C4-2B (cell line): ENCODE measurements at regions not wholly inside any gene's neighbourhood (a gene's known extent, or its start where the extent isn't known, plus 50 kb on each side); places are given as distances from the start of the nearest gene placed in this dataset.

ENCODE experiments used
- ZFX ChIP-seq: fragments of 450-650 bp; IDR thresholded peaks from 2 replicates; pipeline ENCODE4 v1.6.1; 2017
- TF ChIP-seq, protein P1 (sequence below): fragments of 450-650 bp; conservative IDR thresholded peaks from 2 replicates; pipeline ENCODE4 v1.5.1; 2017; ENCODE audit warnings: mild to moderate bottlenecking

DNA sequence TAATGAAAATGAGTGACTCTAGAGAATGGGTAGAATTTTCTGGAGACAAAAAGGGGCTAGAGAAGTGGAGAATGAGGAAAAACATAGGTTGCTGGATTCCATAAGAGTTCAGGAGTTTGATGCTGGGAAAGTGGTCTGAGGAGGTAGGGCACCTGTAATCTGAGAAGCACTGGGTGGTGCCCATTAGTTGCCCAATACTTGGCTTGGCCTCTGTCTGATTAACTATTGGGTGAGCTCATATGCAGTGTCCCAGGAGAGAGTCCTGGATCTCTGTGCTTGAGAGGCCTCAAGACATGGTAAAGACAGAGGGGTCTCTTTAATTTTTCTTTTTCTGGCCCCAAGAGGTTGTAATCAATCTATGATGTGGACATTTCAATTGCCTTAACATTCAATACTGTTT, 390.1 kb downstream of the TDRD3 start:
- TF ChIP-seq, protein P1, sequence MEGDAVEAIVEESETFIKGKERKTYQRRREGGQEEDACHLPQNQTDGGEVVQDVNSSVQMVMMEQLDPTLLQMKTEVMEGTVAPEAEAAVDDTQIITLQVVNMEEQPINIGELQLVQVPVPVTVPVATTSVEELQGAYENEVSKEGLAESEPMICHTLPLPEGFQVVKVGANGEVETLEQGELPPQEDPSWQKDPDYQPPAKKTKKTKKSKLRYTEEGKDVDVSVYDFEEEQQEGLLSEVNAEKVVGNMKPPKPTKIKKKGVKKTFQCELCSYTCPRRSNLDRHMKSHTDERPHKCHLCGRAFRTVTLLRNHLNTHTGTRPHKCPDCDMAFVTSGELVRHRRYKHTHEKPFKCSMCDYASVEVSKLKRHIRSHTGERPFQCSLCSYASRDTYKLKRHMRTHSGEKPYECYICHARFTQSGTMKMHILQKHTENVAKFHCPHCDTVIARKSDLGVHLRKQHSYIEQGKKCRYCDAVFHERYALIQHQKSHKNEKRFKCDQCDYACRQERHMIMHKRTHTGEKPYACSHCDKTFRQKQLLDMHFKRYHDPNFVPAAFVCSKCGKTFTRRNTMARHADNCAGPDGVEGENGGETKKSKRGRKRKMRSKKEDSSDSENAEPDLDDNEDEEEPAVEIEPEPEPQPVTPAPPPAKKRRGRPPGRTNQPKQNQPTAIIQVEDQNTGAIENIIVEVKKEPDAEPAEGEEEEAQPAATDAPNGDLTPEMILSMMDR, result no peak
- no peak for TF ChIP-seq ZFX
